OCI-LY3 (cell line): ENCODE measurements at regions not wholly inside any gene's neighbourhood (a gene's known extent, or its start where the extent isn't known, plus 50 kb on each side); places are given as distances from the start of the nearest gene placed in this dataset.
"Not testable (repeated sequence)": the region's sequence is repeated elsewhere in the genome, so short reads cannot be mapped to it uniquely, and the experiment has no call there.

Experiments
- H2AFZ ChIP-seq: fragments of 200-600, 300-600 bp; shearing (Covaris generic); 2 replicates; pipeline ENCODE4 v1.6.0; 2014; ENCODE audit warnings: antibody characterized with exemption, low read depth, low read length
- H3K27ac ChIP-seq: fragments of 200-600, 300-600 bp; sonication (generic); 2 replicates; pipeline ENCODE4 v1.5.1; 2014; ENCODE audit warnings: mild to moderate bottlenecking, low read length, moderate library complexity, mixed read lengths
- H3K27me3 ChIP-seq: fragments of 200-600, 300-600 bp; sonication (generic); 2 replicates; pipeline ENCODE4 v1.6.1; 2014; ENCODE audit warnings: low read depth, low read length, mixed read lengths
- H3K36me3 ChIP-seq: fragments of 200-600, 300-600 bp; sonication (generic); replicated peaks from 2 replicates; pipeline ENCODE3; 2014; ENCODE audit warnings: low read depth, low read length, mixed read lengths
- H3K4me1 ChIP-seq: fragments of 300-600, 200-600 bp; sonication (generic); 2 replicates; pipeline ENCODE4 v1.6.1; 2014; ENCODE audit warnings: low read length, mixed read lengths
- H3K4me2 ChIP-seq: fragments of 200-600, 300-600 bp; sonication (generic); 2 replicates; pipeline ENCODE4 v1.6.1; 2014; ENCODE audit warnings: low read length, mixed read lengths
- H3K4me3 ChIP-seq: fragments of 300-600, 200-600 bp; sonication (generic); 2 replicates; pipeline ENCODE4 v1.5.1; 2014; ENCODE audit warnings: antibody characterized with exemption, mild to moderate bottlenecking, low read length, moderate library complexity
- H3K79me2 ChIP-seq: fragments of 300-600, 200-600 bp; shearing (Covaris generic); 2 replicates; pipeline ENCODE4 v1.6.1; 2014; ENCODE audit warnings: mild to moderate bottlenecking, low read length, mixed read lengths
- H3K9ac ChIP-seq: fragments of 300-600, 200-600 bp; shearing (Covaris generic); 2 replicates; pipeline ENCODE4 v1.6.0; 2014; ENCODE audit warnings: mild to moderate bottlenecking, low read length, moderate library complexity
- H3K9me3 ChIP-seq: fragments of 200-600, 300-600 bp; shearing (Covaris generic); 2 replicates; pipeline ENCODE4 v1.6.1; 2014; ENCODE audit warnings: low read length, mixed read lengths; ENCODE audit not compliant: insufficient read depth
- H4K20me1 ChIP-seq: fragments of 200-600, 300-600 bp; sonication (generic); 2 replicates; pipeline ENCODE4 v1.6.1; 2016; ENCODE audit warnings: low read length, mixed read lengths; ENCODE audit not compliant: insufficient read depth
- EZH2phosphoT487 ChIP-seq: fragments of 200-600 bp; shearing (Covaris generic); IDR thresholded peaks from 2 replicates; pipeline ENCODE4 v1.6.1; 2018; ENCODE audit warnings: antibody characterized with exemption, mixed run types, low read depth
- TF ChIP-seq, protein P1 (sequence below): fragments of 200-600, 300-600 bp; sonication (generic); IDR thresholded peaks from 2 replicates; pipeline ENCODE4 v1.5.1; 2014; ENCODE audit warnings: antibody characterized with exemption, low read length, low read depth

DNA sequence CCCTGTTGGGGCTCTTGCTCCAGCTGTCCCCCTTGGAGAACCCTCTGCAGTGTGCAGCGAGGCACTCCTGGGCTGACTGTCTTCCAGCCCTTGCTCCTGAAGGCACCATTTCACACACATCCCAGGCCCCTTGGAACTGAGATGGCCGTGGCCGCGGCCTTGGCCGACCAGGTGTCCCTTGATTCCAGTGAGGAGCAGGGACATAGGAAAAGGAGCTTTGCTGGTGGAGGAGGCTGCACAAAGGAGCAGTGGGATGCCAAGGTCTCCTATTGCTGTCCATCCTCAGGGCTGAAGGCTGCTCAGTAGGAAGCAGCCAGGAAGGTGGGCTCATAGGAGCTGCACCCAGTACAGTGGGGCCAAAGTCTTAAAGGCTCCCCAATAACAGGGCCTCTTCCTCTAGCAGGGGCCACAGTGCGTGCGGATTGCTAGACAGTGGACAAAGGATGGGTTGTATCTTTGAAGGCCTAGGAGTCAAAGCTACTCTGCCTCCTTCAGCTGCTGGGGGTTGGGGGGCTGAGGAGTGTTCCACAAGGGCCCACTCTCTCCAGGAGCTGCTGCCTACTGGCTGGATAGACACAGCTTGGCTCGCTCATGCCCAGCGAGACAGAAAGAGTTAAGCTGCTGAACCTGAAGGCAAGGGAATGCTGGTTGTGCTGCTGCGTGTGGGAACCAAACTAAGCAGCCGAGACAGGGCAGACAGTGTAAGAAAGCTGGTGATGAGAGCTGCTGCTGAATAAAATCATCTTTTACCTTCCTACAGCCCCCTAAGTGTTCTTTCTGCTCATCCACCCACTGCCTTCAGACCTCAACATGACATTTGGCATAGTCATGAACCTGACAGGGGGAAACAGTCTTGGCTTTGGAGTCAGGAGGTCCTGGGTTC is 891.9 kb upstream of the ZNF722 start:
- no peaks in the 10 kb centered on the region for H3K9me3 ChIP-seq
- TF ChIP-seq, protein P1, sequence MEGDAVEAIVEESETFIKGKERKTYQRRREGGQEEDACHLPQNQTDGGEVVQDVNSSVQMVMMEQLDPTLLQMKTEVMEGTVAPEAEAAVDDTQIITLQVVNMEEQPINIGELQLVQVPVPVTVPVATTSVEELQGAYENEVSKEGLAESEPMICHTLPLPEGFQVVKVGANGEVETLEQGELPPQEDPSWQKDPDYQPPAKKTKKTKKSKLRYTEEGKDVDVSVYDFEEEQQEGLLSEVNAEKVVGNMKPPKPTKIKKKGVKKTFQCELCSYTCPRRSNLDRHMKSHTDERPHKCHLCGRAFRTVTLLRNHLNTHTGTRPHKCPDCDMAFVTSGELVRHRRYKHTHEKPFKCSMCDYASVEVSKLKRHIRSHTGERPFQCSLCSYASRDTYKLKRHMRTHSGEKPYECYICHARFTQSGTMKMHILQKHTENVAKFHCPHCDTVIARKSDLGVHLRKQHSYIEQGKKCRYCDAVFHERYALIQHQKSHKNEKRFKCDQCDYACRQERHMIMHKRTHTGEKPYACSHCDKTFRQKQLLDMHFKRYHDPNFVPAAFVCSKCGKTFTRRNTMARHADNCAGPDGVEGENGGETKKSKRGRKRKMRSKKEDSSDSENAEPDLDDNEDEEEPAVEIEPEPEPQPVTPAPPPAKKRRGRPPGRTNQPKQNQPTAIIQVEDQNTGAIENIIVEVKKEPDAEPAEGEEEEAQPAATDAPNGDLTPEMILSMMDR: no peak
- no peak overlapping the region for H3K27ac ChIP-seq
- H3K27me3 ChIP-seq: no peaks in the 10 kb centered on the region
- H4K20me1 ChIP-seq: no peaks in the 10 kb centered on the region
- no peaks in the 10 kb centered on the region for H3K4me1 ChIP-seq
- H3K36me3 ChIP-seq: no peaks in the 10 kb centered on the region
- H3K9ac ChIP-seq: no peak overlapping the region
- H2AFZ ChIP-seq: no peak overlapping the region
- H3K4me3 ChIP-seq: no peak overlapping the region
- H3K4me2 ChIP-seq: no peak overlapping the region
- no peaks in the 10 kb centered on the region for H3K79me2 ChIP-seq

DNA sequence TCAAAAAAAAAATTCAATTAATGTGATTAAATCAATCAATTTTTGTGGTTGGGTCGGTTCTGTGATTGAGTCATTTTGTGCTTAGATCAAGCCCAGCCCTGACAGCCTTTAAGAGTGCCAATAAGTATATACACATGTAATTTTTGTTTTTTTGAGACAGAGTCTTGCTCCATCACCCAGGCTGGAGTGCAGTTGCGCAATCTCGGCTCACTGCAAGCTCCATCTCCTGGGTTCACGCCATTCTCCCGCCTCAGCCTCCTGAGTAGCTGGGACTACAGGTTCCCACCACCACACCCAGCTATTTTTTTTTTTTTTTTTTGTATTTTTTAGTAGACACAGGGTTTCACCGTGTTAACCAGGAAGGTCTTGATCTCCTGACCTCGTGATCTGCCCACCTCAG is 887.1 kb upstream of the ZNF722 start:
- not testable (repeated sequence) for H3K27ac ChIP-seq, H3K4me1 ChIP-seq, H3K27me3 ChIP-seq, H3K79me2 ChIP-seq, H3K9ac ChIP-seq, H3K36me3 ChIP-seq, H2AFZ ChIP-seq, H3K9me3 ChIP-seq, H3K4me2 ChIP-seq, H3K4me3 ChIP-seq, H4K20me1 ChIP-seq

DNA sequence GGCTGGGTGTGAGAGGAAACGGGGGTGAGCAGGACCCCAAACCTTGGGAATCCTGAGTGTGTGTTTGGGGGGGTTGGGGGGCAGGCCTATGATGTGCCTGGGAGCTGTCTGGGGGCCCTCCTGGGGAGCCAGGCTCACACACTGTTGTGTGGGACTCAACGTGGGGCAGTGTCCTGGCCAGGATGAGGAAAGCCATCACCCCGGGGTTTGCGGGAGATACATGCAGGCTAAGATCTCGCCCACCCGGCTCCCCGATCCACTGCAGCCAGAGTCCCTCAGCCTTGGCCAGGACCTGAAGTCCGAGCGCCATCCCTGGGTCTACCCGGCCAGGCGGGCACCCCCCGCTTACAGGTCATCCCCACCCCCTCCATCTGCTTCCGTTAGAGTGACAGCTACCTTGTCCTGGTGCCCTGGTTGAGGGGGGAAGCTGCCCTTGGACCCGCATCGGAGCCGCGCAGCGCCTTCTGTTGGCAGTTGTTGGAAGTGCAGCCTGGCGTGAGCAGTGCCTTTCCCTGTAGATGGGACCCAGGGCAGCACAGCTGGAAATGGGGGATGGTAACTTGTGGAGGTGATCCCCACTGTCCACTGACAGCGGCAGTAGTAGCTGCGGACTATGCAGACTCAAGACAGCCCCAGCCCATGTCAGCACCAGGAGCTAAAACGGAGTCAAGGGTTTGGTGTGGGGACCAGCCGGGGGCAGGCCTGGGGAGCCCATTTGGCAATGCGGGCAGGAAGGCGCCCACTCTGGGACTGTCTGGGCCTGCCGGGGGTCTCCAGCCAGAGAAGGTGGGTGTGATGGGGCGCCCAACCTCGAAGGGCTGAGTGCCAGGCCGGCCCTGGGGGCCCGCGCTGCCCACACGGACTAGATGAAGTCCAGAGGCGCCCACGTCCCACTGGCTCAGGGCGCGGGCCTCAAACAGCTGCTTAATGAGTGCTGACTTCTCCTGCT is 885.6 kb upstream of the ZNF722 start:
- H3K79me2 ChIP-seq: no peaks in the 10 kb centered on the region
- H3K4me3 ChIP-seq: no peak overlapping the region
- H3K27me3 ChIP-seq: no peaks in the 10 kb centered on the region
- H4K20me1 ChIP-seq: no peaks in the 10 kb centered on the region
- no peak overlapping the region for H3K4me2 ChIP-seq
- TF ChIP-seq, protein P1: no peak
- TF ChIP-seq EZH2phosphoT487: no peak
- H3K9me3 ChIP-seq: no peaks in the 10 kb centered on the region
- no peaks in the 10 kb centered on the region for H3K36me3 ChIP-seq
- no peak overlapping the region for H2AFZ ChIP-seq
- no peak overlapping the region for H3K9ac ChIP-seq
- H3K27ac ChIP-seq: no peak overlapping the region
- no peaks in the 10 kb centered on the region for H3K4me1 ChIP-seq

DNA sequence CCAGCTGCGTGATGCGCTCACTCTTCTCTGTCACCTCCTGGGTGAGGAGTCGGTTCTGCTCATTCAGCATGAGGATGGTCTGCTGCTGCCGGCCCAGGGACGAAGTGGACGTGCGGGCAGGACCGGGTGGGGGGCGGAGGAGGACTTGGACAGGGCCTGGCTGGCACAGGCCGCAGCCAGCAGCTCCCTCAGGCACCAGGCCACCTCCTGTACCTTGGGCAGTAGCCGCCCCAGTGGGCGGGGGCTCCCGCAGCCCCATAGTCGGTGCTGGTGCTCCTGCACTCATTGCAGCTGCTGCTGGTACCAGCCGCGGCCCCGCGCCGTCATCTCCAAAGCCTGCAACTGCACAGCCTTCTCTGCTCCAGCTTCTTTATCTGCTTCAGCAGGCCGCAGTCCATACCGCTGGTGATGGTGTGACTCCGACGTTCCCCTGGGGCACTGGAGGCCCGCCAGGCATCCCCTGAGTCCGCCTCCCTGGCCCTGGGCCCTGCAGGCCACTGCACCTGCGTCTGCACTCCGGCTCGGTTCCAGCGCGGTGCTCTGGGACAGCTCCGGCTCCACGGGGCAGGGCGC is 884.9 kb upstream of the ZNF722 start:
- Histone ChIP-seq H3K4me1 (no peaks in the 10 kb centered on the region), H3K9me3 (no peaks in the 10 kb centered on the region), H4K20me1 (no peaks in the 10 kb centered on the region)

More for the DNA sequence above, 884.9 kb upstream of the ZNF722 start:
- Histone ChIP-seq H3K27ac (no peak overlapping the region), H3K4me2 (no peak overlapping the region), H3K36me3 (no peaks in the 10 kb centered on the region), H2AFZ (no peak overlapping the region), H3K9ac (no peak overlapping the region), H3K79me2 (no peaks in the 10 kb centered on the region), H3K27me3 (no peaks in the 10 kb centered on the region), H3K4me3 (no peak overlapping the region)
- no peak for TF ChIP-seq EZH2phosphoT487
- TF ChIP-seq, protein P1: no peak
